ENCODE measurements at regions not wholly inside any gene's neighbourhood (a gene's known extent, or its start where the extent isn't known, plus 50 kb on each side); places are given as distances from the start of the nearest gene placed in this dataset.

- 87 to 96% methylated on average over 2 of the region's 2 CpGs for WGBS, 2 donors
- DNase-seq = no peak
- H3K36me3 ChIP-seq (ENCODE audit: low read depth, missing control alignments) = no peaks in the 10 kb centered on the region
- no peak overlapping the region for H3K4me3 ChIP-seq
- no peaks in the 10 kb centered on the region for H3K4me1 ChIP-seq
- no peaks in the 10 kb centered on the region for H3K27me3 ChIP-seq
- H3K9me3 ChIP-seq = no peaks in the 10 kb centered on the region
- intact Hi-C loops (cut with DNase I; ENCODE audit: low total_unique reads) = no loop called here
- TF ChIP-seq CTCF (IDR thresholded peaks at IDR 0.05) (no peak), POLR2A (IDR thresholded peaks at IDR 0.05) (no peak)
- H3K27ac ChIP-seq = no peak overlapping the region
Measured at GRCh38 chr10:107299606-107300005, 135.1 kb upstream of the SORCS1 start.

- no peaks in the 10 kb centered on the region for H3K27me3 ChIP-seq
- H3K27ac ChIP-seq = no peak overlapping the region
- H3K9me3 ChIP-seq = no peaks in the 10 kb centered on the region
- no peaks in the 10 kb centered on the region for H3K4me1 ChIP-seq
- H3K4me3 ChIP-seq = no peak overlapping the region
- TF ChIP-seq POLR2A (IDR thresholded peaks at IDR 0.05) (no peak), CTCF (IDR thresholded peaks at IDR 0.05) (no peak)
- DNase-seq = no peak
- intact Hi-C loops (cut with DNase I; ENCODE audit: low total_unique reads) = no loop called here
- no peaks in the 10 kb centered on the region for H3K36me3 ChIP-seq (ENCODE audit: low read depth, missing control alignments)
- WGBS, 2 donors = 80 to 88% methylated on average over 2 of the region's 2 CpGs
Measured at GRCh38 chr10:107284187-107284586, 119.7 kb upstream of the SORCS1 start.

- Histone ChIP-seq H3K4me1 (no peaks in the 10 kb centered on the region), H3K4me3 (no peak overlapping the region), H3K9me3 (no peaks in the 10 kb centered on the region), H3K27ac (no peak overlapping the region), H3K36me3 (ENCODE audit: low read depth, missing control alignments) (no peaks in the 10 kb centered on the region), H3K27me3 (no peaks in the 10 kb centered on the region)
- TF ChIP-seq POLR2A (IDR thresholded peaks at IDR 0.05) (no peak), CTCF (IDR thresholded peaks at IDR 0.05) (no peak)
- WGBS, 2 donors = 57 to 70% methylated on average over 3 of the region's 3 CpGs
- no peak for DNase-seq
- intact Hi-C loops (cut with DNase I; ENCODE audit: low total_unique reads) = no loop called here
Measured at GRCh38 chr10:107280293-107280692, 115.8 kb upstream of the SORCS1 start.

- no peak for DNase-seq
- Histone ChIP-seq H3K36me3 (ENCODE audit: low read depth, missing control alignments) (no peaks in the 10 kb centered on the region), H3K27me3 (no peaks in the 10 kb centered on the region), H3K4me1 (no peaks in the 10 kb centered on the region), H3K4me3 (no peak overlapping the region), H3K9me3 (no peaks in the 10 kb centered on the region), H3K27ac (no peak overlapping the region)
- intact Hi-C loops (cut with DNase I; ENCODE audit: low total_unique reads) = no loop called here
- TF ChIP-seq POLR2A (IDR thresholded peaks at IDR 0.05) (no peak), CTCF (IDR thresholded peaks at IDR 0.05) (no peak)
- WGBS, 2 donors = 92 to 94% methylated on average over 2 of the region's 2 CpGs
Measured at GRCh38 chr10:107277591-107277990, 113.1 kb upstream of the SORCS1 start.

- no peaks in the 10 kb centered on the region for H3K4me1 ChIP-seq
- WGBS, 2 donors = 73 to 93% methylated on average over 3 of the region's 3 CpGs
- intact Hi-C loops (cut with DNase I; ENCODE audit: low total_unique reads) = no loop called here
- no peak overlapping the region for H3K27ac ChIP-seq
- DNase-seq = no peak
- H3K4me3 ChIP-seq = no peak overlapping the region
- no peak for TF ChIP-seq CTCF (IDR thresholded peaks at IDR 0.05)
- TF ChIP-seq POLR2A (IDR thresholded peaks at IDR 0.05) = no peak
- no peaks in the 10 kb centered on the region for H3K27me3 ChIP-seq
- no peaks in the 10 kb centered on the region for H3K9me3 ChIP-seq
- H3K36me3 ChIP-seq (ENCODE audit: low read depth, missing control alignments) = no peaks in the 10 kb centered on the region
Measured at GRCh38 chr10:107275806-107276205, 111.3 kb upstream of the SORCS1 start.

Data from testis (tissue), 2 donors.